Fibroblast of the conjunctiva (primary cell): ENCODE measurements at regions not wholly inside any gene's neighbourhood (a gene's known extent, or its start where the extent isn't known, plus 50 kb on each side); places are given as distances from the start of the nearest gene placed in this dataset.

Experiments
- DNase-seq: peaks from one replicate; pipeline ENCODE4 v3.0.0-alpha.2; 2010; ENCODE audit warnings: low read depth

GRCh38 chr9:27752069-27752468 lies 178.8 kb upstream of the C9orf72 start:
- DNase-seq = no peak

DNA sequence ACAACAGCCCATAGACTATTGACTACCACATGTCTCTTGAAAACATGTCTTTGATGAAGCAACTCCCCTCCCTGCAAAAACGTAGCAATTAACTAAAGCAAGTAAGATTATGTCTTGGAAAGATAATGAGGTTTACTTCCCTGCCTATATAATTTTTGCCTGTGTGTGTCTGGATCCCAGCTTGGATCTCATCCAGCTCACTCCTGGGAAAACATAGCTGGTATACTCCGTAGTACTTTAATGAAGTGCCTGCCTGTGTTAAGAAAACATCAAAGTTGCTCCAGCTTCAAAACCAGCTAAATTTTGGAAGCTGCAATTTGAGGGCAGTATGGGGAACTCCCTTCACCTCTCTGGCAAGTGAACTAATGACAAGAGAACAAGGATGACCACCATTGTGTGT lies 182.6 kb upstream of the C9orf72 start:
- no peak for DNase-seq

DNA sequence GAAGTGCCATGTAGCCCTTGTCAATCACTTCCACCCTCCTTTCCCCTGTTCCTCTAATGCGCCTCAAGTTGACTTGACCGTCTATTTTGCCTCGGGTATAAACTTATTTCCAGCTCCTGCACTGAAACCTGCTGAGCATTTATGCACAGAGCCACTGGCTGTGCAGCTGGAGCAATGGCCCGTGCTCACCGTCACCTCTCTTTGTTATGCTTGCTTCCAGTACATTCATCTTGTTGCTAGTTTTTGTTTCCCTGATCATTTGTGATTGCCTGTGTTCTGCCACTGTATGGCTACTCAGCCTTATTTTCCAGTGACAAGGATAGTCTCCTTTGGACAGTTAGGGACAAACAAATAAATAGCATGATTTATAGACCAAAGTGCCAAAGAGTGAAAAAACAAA lies 183.1 kb upstream of the C9orf72 start:
- DNase-seq = no peak

DNA sequence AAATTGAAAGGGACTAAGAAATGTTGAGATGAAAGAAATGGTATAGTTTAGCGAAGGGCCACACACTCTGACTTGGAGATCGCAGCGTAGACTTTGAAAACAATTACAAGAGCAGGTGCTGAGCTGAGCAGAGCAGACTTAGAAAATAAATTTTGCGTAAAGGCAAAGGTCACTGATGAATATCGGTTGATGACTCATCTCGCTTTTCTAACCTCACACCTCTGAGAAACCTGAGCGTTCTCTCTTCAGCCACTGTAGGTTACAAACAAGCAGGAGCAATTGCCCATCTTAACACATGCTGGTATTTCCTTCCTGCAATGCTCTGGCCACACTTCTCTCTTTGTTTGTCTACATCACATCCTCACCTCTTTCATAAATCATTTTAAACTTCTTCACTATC lies 190.6 kb upstream of the C9orf72 start:
- DNase-seq = no peak

DNA sequence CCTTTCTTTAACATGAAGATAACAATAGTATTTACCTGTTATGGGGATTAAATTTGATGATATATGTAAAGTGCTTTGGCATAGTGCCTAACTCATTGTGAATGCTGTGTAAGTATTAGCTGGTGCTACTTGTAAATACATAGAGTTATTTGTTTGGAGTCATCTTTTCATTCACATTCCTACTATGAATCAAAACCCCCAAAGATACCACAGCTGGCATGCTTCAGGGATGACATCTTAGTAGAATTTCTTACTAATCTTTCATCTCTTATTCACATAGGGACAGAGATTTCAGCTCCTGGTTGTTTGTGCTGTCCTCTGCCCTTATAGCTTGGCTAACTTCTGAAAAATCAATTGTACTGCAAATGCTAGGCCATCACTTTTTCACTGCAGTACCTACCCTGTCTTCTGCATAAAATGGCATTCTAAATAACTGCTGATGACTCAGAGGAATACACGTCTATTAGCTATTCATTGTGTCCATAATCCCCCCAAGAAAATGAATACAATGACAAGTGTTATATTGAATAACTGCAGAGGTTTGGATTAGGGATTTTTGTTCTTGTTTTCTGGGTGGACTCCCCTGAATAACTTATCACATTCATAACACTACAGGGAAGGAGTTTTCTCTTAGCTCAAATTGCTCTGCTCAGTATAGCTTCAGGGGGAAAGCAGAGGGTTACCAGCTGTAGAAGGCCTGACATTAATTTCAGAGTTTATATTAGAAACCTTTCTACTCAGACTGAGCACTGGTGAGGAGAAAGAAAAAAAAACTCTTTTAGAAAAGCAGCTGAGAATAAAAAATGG lies 192.2 kb upstream of the C9orf72 start:
- no peak for DNase-seq

- no peak for DNase-seq
Observed at GRCh38 chr9:27766073-27766835, 193.0 kb upstream of the C9orf72 start.

GRCh38 chr9:27768781-27769180 lies 195.5 kb upstream of the C9orf72 start:
- no peak for DNase-seq

DNA sequence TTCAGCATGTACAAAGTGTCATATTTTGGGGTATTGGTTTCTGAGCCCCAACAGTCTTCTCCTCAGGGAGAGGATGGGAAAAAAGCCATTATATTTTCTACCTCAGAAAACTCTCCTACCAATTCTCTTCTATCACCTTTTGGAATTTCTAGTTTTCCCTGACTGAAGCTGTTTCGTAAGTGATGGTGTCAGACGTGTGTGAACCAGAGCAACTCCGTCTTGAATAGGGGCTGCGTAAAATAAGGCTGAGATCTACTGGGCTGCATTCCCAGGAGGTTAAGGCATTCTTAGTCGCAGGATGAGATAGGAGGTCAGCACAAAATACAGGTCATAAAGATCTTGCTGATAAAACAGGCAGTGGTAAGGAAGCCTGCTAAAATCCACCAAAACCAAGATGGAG lies 197.3 kb upstream of the C9orf72 start:
- no peak for DNase-seq

DNA sequence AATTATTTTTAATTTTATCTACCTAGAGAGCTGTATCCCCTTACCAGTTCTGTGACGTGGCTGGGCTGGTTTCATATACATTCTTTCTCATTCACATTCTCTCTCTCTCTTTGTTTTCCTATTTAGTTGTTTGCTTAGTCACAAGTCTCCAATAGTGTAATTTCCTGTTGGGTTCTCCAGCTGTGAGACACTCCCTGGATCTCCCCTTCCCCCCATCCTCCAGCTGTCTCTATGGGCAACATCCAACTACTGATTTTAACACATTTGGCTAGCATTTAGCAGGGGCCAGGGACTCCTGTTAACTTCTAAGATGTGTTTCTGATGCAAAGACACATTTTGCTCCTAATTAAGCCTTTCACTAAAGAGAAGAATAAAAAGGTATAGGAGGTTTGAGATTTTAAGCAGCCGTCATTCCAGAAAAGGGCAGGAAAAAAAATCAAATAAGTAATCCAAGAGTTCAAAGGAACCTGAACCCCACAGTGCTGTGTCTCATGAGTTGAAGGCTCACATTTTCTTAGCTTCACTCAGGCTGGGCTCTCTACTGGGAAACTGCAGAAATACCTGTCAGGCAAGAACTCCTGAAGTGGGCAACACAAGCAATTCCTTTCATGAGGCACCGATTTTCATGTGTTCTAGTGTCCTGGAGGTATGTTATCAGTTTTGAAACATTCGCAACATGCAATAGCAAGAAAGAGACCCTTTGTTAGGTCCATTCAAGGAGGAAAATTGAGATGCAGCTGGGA lies 198.7 kb upstream of the C9orf72 start:
- DNase-seq = no peak

DNA sequence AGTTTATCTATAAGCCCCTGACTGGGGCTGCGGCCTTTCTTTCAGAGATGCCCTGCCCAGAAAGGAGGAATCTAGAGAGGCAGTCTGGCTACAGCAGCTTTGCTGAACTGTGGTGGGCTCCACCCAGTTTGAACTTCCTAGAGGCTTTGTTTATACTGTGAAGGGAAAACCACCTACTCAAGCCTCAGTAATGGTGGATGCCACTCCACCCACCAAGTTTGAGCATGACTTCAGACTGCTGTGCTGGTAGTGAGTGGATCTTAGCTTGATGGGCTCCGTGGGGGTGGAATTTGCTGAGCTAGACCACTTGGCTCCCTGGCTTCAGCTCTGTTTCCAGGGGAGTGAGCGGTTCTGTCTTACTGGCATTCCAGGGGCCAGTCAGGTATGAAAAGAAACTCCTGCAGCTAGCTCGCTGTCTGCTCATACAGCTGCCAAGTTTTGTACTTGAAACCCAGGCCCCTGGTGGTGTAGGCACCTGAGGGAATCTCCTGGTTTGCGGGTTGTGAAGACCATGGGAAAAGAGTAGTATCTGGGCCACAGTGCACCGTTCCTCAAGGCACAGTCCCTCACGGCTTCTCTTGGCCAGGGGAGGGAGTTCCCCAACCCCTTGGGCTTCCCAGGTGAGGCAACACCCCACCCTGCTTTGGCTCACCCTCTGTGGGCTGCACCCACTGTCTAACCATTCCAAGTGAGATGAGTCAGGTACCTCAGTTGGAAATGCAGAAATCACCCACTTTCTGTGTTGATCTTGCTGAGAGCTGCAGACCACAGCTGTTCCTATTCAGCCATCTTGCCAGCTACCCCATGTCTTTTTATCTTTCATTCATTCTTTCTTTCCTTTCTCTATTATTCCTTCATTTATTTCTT lies 211.8 kb upstream of the C9orf72 start:
- no peak for DNase-seq

GRCh38 chr9:27785714-27786100 lies 212.4 kb upstream of the C9orf72 start:
- DNase-seq = no peak

DNA sequence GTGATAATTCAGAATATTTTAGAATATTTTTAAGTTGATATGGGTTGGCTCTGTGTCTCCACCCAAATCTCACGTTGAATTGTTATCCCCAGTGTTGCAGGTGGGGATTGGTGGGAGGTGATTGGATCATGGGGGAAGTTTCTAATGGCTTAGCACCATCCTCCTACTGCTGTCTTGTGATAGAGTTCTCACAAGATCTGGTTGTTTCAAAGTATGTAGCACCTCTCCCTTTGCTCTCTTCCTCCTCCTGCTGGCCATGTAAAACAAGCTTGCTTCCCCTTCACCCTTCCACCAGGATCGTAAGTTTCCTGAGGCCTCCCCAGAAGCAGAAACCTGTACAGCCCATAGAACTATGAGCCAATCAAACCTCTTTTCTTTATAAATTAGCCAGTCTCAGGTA lies 214.6 kb upstream of the C9orf72 start:
- DNase-seq = no peak

DNA sequence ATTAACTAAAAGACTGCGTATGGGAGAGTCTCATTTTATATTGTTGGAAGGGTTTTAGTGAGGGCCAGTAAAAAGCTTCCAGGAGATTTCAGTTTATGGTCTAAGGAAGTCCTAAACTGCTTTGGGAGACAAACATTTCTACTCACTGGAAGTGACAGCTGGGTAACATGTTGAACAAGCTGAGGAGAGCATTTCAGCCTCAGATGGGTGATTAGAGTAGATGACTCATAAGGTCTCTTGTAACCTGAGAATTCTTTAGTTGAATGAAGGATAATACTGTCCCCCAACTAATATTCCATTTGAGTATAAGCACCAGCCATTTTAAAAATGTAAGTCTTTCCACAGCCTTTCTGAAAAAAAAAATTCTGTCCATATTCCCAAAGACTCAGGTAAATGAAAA lies 218.0 kb upstream of the C9orf72 start:
- no peak for DNase-seq

GRCh38 chr9:27792971-27793689 lies 219.8 kb upstream of the C9orf72 start:
- DNase-seq = no peak

GRCh38 chr9:27799326-27799725 lies 226.0 kb upstream of the C9orf72 start:
- DNase-seq = no peak

GRCh38 chr9:27800159-27800558 lies 226.9 kb upstream of the C9orf72 start:
- DNase-seq = no peak

- no peak for DNase-seq
Observed at GRCh38 chr9:27800692-27801370, 227.6 kb upstream of the C9orf72 start.

- no peak for DNase-seq
Observed at GRCh38 chr9:27801545-27801944, 228.3 kb upstream of the C9orf72 start.

DNA sequence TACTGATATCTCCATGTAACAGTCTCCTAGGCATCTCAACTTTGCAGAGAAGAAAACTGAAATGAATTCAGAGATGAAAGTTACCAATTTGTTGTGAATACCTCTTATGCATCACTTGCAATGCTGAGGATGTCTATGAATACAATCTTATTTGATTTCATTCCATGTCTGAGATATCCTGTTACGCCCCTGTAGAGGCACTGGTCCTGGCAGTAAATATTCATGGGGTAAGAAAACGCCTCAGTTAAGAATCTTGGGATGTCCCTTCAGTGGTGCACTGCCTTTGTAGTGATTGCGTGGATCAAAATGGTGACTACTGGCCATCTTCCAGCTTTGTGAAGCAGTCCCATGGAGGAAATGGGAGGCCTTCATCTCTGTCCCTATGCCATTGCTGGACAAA lies 229.1 kb upstream of the C9orf72 start:
- DNase-seq = no peak

GRCh38 chr9:27808864-27809263 lies 235.6 kb upstream of the C9orf72 start:
- no peak for DNase-seq

DNA sequence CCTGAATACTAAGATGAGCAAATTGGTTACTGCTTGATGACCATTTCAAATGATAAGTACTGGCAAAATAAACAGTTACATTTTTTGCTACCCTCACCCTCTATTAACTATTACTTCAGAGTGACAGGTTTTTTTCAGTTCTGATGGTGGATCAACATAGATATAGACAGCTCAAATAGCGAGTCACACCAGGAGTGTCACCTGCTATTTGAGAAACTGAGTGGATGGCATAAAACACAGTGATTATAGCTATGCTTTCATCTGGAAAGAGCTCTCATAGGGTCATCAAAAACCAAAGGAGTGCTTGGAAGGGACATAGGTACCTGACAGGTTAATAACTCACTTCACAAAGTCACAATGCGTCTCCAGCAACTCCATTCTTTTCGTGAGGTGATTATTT lies 244.5 kb upstream of the C9orf72 start:
- no peak for DNase-seq
